Neural cell (in vitro differentiated cells): ENCODE measurements at regions not wholly inside any gene's neighbourhood (a gene's known extent, or its start where the extent isn't known, plus 50 kb on each side); places are given as distances from the start of the nearest gene placed in this dataset.

ENCODE experiments used
- H2AFZ ChIP-seq: fragments of 200-600, 300-800 bp; sonication (generic), shearing (Covaris generic); 2 replicates; pipeline ENCODE4 v1.6.0; 2014; ENCODE audit warnings: low read depth, mild to moderate bottlenecking, antibody characterized with exemption, low read length, moderate library complexity
- H3F3A ChIP-seq: fragments of 200-600 bp; shearing (Covaris generic); 2 replicates; pipeline ENCODE4 v1.6.1; 2016; ENCODE audit warnings: mild to moderate bottlenecking, moderate library complexity, mixed read lengths, antibody characterized with exemption, low read length; ENCODE audit not compliant: insufficient read depth, poor library complexity, severe bottlenecking
- H3K27ac ChIP-seq: fragments of 200-600, 300-800 bp; sonication (generic), shearing (Covaris generic); 2 replicates; pipeline ENCODE4 v1.5.1; 2014; ENCODE audit warnings: mild to moderate bottlenecking, low read length, moderate library complexity
- H3K27me3 ChIP-seq: fragments of 300-800, 200-600 bp; sonication (generic), shearing (Covaris generic); 2 replicates; pipeline ENCODE4 v1.6.0; 2014; ENCODE audit warnings: mild to moderate bottlenecking, low read depth, low read length, moderate library complexity; ENCODE audit not compliant: insufficient read depth
- H3K36me3 ChIP-seq: fragments of 300-800, 200-600 bp; sonication (generic), shearing (Covaris generic); 2 replicates; pipeline ENCODE4 v1.5.1; 2014; ENCODE audit warnings: mild to moderate bottlenecking, antibody characterized with exemption, low read length, moderate library complexity; ENCODE audit not compliant: insufficient read depth
- H3K4me2 ChIP-seq: fragments of 300-800, 200-600 bp; sonication (generic), shearing (Covaris generic); 2 replicates; pipeline ENCODE4 v1.6.0; 2014; ENCODE audit warnings: mild to moderate bottlenecking, low read length
- H3K4me3 ChIP-seq: fragments of 300-800, 200-600 bp; sonication (generic), shearing (Covaris generic); 2 replicates; pipeline ENCODE4 v1.5.1; 2014; ENCODE audit warnings: mild to moderate bottlenecking, low read length, moderate library complexity
- H3K79me2 ChIP-seq: fragments of 200-600 bp; shearing (Covaris generic); replicated peaks from 2 replicates; pipeline ENCODE4 v1.6.0; 2014; ENCODE audit warnings: mild to moderate bottlenecking, low read length, moderate library complexity; ENCODE audit not compliant: insufficient read depth
- H3K9ac ChIP-seq: fragments of 300-800, 200-600 bp; sonication (generic), shearing (Covaris generic); 2 replicates; pipeline ENCODE4 v1.6.1; 2016; ENCODE audit warnings: mild to moderate bottlenecking, low read length, mixed read lengths
- H3K9me2 ChIP-seq: fragments of 200-600 bp; shearing (Covaris generic); 2 replicates; pipeline ENCODE4 v1.6.1; 2016; ENCODE audit warnings: mild to moderate bottlenecking, low read length, mixed read lengths; ENCODE audit not compliant: insufficient read depth
- H3K9me3 ChIP-seq: fragments of 200-600, 300-800 bp; sonication (generic), shearing (Covaris generic); 2 replicates; pipeline ENCODE4 v1.6.1; 2016; ENCODE audit warnings: mild to moderate bottlenecking, mixed run types, low read length, moderate library complexity, mixed read lengths
- H4K20me1 ChIP-seq: fragments of 200-600 bp; shearing (Covaris generic); 2 replicates; pipeline ENCODE4 v1.6.1; 2016; ENCODE audit warnings: mild to moderate bottlenecking, mixed run types; ENCODE audit not compliant: insufficient read depth
- EP300 ChIP-seq: fragments of 450-650 bp; conservative IDR thresholded peaks from 2 replicates; pipeline ENCODE4 v1.6.1; 2014; ENCODE audit warnings: antibody characterized with exemption, mild to moderate bottlenecking, moderate library complexity; ENCODE audit not compliant: poor library complexity, severe bottlenecking
- EZH2 ChIP-seq: fragments of 200-600, 300-800 bp; shearing (Covaris generic), sonication (generic); IDR thresholded peaks from 2 replicates; pipeline ENCODE4 v1.6.1; 2014; ENCODE audit warnings: antibody characterized with exemption, low read length, borderline replicate concordance, mild to moderate bottlenecking; ENCODE audit not compliant: insufficient read depth, poor library complexity, severe bottlenecking
- MXI1 ChIP-seq: fragments of 450-650 bp; conservative IDR thresholded peaks from 2 replicates; pipeline ENCODE4 v1.6.1; 2014; ENCODE audit warnings: antibody characterized with exemption, mild to moderate bottlenecking; ENCODE audit not compliant: poor library complexity, severe bottlenecking
- POLR2AphosphoS5 ChIP-seq: IDR thresholded peaks from 2 replicates; pipeline ENCODE4 v1.6.1; 2012
- RAD21 ChIP-seq: fragments of 450-650 bp; conservative IDR thresholded peaks from 2 replicates; pipeline ENCODE4 v1.6.1; 2014; ENCODE audit warnings: antibody characterized with exemption, mild to moderate bottlenecking, moderate library complexity
- SMC3 ChIP-seq: fragments of 450-650 bp; conservative IDR thresholded peaks from 2 replicates; pipeline ENCODE4 v1.6.1; 2014; ENCODE audit warnings: antibody characterized with exemption, mild to moderate bottlenecking, moderate library complexity; ENCODE audit not compliant: poor library complexity
- TAF1 ChIP-seq: IDR thresholded peaks from 2 replicates; pipeline ENCODE4 v1.6.1; 2012; ENCODE audit warnings: low read depth
- TF ChIP-seq, protein P1 (sequence below): IDR thresholded peaks from 2 replicates; pipeline ENCODE4 v1.6.1; 2012; ENCODE audit warnings: borderline replicate concordance
- TF ChIP-seq, protein P2 (sequence below): fragments of 450-650 bp; IDR thresholded peaks from 2 replicates; pipeline ENCODE4 v1.5.1; 2014; ENCODE audit warnings: antibody characterized with exemption, mild to moderate bottlenecking, moderate library complexity; ENCODE audit not compliant: poor library complexity, severe bottlenecking

DNA sequence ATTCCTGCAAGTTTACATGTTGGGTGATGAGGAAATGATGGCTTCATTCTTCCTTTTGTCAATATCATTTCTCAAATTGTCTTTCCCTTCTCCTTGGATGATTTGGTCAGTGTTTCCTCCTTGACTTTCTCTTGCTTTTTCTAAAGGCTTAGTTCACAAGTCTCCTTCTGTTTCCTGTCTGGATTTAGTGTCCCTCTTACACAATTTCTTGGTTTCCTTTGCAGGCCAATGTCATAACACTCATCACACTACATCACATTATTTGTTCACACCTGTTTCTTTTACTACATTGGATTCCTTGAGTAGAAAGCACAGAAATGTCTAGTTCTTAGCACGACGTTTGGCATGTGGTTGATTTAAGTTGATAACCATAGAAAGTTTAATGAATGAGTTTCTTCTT is 490.7 kb downstream of the TDRD3 start:
- Histone ChIP-seq H3K9me3 (no peaks in the 10 kb centered on the region), H3K9ac (no peak overlapping the region), H3K4me3 (no peak overlapping the region), H2AFZ (no peak overlapping the region), H3F3A (no peaks in the 10 kb centered on the region), H3K27me3 (no peaks in the 10 kb centered on the region), H3K9me2 (no peaks in the 10 kb centered on the region), H3K36me3 (no peaks in the 10 kb centered on the region), H4K20me1 (no peaks in the 10 kb centered on the region), H3K4me2 (no peak overlapping the region), H3K27ac (no peak overlapping the region), H3K79me2 (no peaks in the 10 kb centered on the region)
- TF ChIP-seq EP300 (no peak), POLR2AphosphoS5 (no peak)
- TF ChIP-seq, protein P1, sequence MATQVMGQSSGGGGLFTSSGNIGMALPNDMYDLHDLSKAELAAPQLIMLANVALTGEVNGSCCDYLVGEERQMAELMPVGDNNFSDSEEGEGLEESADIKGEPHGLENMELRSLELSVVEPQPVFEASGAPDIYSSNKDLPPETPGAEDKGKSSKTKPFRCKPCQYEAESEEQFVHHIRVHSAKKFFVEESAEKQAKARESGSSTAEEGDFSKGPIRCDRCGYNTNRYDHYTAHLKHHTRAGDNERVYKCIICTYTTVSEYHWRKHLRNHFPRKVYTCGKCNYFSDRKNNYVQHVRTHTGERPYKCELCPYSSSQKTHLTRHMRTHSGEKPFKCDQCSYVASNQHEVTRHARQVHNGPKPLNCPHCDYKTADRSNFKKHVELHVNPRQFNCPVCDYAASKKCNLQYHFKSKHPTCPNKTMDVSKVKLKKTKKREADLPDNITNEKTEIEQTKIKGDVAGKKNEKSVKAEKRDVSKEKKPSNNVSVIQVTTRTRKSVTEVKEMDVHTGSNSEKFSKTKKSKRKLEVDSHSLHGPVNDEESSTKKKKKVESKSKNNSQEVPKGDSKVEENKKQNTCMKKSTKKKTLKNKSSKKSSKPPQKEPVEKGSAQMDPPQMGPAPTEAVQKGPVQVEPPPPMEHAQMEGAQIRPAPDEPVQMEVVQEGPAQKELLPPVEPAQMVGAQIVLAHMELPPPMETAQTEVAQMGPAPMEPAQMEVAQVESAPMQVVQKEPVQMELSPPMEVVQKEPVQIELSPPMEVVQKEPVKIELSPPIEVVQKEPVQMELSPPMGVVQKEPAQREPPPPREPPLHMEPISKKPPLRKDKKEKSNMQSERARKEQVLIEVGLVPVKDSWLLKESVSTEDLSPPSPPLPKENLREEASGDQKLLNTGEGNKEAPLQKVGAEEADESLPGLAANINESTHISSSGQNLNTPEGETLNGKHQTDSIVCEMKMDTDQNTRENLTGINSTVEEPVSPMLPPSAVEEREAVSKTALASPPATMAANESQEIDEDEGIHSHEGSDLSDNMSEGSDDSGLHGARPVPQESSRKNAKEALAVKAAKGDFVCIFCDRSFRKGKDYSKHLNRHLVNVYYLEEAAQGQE = no peak

DNA sequence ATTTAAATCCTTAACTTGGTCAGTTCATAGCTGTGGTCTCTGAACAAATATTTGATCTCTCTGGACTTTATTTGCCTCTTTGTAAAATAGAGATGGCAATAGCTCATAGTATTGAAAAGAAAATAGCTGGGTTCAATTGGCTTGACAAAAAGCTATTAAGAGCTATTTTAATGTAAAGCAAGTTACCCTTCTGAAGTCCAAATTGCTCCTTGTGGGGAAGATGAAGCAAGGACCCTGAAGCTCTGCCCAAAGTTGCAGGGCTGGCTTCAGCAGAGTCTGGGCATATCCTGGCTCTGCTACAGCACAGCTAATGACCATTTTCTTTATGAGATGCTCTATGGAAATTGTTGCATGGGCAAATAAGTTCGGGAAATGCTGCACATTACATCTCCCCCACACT is 484.5 kb downstream of the TDRD3 start:
- H3F3A ChIP-seq = no peaks in the 10 kb centered on the region
- no peak overlapping the region for H2AFZ ChIP-seq
- H3K9me2 ChIP-seq = no peaks in the 10 kb centered on the region
- no peaks in the 10 kb centered on the region for H3K9me3 ChIP-seq
- H3K4me3 ChIP-seq = no peak overlapping the region
- no peak overlapping the region for H3K4me2 ChIP-seq
- no peaks in the 10 kb centered on the region for H3K79me2 ChIP-seq
- TF ChIP-seq, protein P1 = no peak
- no peak for TF ChIP-seq EZH2
- no peaks in the 10 kb centered on the region for H3K27me3 ChIP-seq
- no peaks in the 10 kb centered on the region for H4K20me1 ChIP-seq
- no peaks in the 10 kb centered on the region for H3K36me3 ChIP-seq
- H3K9ac ChIP-seq = no peak overlapping the region
- no peak overlapping the region for H3K27ac ChIP-seq

DNA sequence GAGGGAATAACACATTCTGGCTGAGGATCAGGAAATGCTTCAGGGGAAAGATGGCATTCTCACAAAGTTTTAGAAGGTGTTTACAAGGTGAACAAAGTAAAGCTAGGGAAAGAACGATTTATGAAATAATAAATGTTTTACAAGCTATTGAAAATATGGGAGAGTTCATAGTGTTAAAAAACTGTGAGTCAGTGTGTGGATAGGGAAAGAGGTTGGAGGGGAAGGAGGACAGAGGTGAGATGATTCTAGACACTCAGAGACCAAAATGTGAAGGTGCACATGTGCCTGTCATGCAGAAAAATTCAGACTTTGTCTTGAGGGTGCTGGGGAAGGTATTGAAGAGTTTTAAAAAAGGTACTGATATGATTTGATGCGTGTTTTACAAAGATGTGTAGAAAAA is 476.1 kb downstream of the TDRD3 start:
- TF ChIP-seq EZH2 = no peak
- no peak for TF ChIP-seq RAD21
- TF ChIP-seq, protein P1 = no peak
- no peak for TF ChIP-seq SMC3
- TF ChIP-seq MXI1 = no peak
- TF ChIP-seq EP300 = no peak
- TF ChIP-seq, protein P2, sequence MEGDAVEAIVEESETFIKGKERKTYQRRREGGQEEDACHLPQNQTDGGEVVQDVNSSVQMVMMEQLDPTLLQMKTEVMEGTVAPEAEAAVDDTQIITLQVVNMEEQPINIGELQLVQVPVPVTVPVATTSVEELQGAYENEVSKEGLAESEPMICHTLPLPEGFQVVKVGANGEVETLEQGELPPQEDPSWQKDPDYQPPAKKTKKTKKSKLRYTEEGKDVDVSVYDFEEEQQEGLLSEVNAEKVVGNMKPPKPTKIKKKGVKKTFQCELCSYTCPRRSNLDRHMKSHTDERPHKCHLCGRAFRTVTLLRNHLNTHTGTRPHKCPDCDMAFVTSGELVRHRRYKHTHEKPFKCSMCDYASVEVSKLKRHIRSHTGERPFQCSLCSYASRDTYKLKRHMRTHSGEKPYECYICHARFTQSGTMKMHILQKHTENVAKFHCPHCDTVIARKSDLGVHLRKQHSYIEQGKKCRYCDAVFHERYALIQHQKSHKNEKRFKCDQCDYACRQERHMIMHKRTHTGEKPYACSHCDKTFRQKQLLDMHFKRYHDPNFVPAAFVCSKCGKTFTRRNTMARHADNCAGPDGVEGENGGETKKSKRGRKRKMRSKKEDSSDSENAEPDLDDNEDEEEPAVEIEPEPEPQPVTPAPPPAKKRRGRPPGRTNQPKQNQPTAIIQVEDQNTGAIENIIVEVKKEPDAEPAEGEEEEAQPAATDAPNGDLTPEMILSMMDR = no peak
- TF ChIP-seq TAF1 = no peak
- H2AFZ ChIP-seq = no peak overlapping the region
- H4K20me1 ChIP-seq = no peaks in the 10 kb centered on the region
- no peaks in the 10 kb centered on the region for H3K9me3 ChIP-seq
- H3K27me3 ChIP-seq = no peaks in the 10 kb centered on the region
- no peak overlapping the region for H3K9ac ChIP-seq
- H3K9me2 ChIP-seq = no peaks in the 10 kb centered on the region
- H3K27ac ChIP-seq = no peak overlapping the region
- no peaks in the 10 kb centered on the region for H3F3A ChIP-seq
- H3K36me3 ChIP-seq = no peaks in the 10 kb centered on the region
- no peaks in the 10 kb centered on the region for H3K79me2 ChIP-seq
- H3K4me2 ChIP-seq = no peak overlapping the region
- no peak overlapping the region for H3K4me3 ChIP-seq
